H54 (cell line): ENCODE measurements at regions not wholly inside any gene's neighbourhood (a gene's known extent, or its start where the extent isn't known, plus 50 kb on each side); places are given as distances from the start of the nearest gene placed in this dataset.

ENCODE experiments used
- DNase-seq: peaks from one replicate; pipeline ENCODE4 v3.0.0; 2011; ENCODE audit warnings: low spot score, mixed read lengths; ENCODE audit not compliant: insufficient read length
- FAIRE-seq: peaks from 3 replicates; lab custom pipeline; 2011; peaks lifted over from hg19 to GRCh38; lab: Jason Lieb, UNC
- POLR2A ChIP-seq: IDR thresholded peaks from 2 replicates; pipeline ENCODE4 v1.6.1; 2011; ENCODE audit warnings: low read depth, mild to moderate bottlenecking, low read length

GRCh38 chr10:44066527-44067255, 318.2 kb downstream of the CXCL12 start:
- FAIRE-seq (no peak), DNase-seq (no peak)
- TF ChIP-seq POLR2A: no peak

GRCh38 chr10:44065788-44066526, 318.9 kb downstream of the CXCL12 start:
- no peak for TF ChIP-seq POLR2A
- DNase-seq: no peak
- FAIRE-seq: no peak

GRCh38 chr10:44064987-44065787, 319.7 kb downstream of the CXCL12 start:
- FAIRE-seq: no peak
- DNase-seq: no peak
- no peak for TF ChIP-seq POLR2A

GRCh38 chr10:44064317-44064716, 320.6 kb downstream of the CXCL12 start:
- no peak for TF ChIP-seq POLR2A
- DNase-seq (no peak), FAIRE-seq (no peak)

GRCh38 chr10:44063686-44064085, 321.2 kb downstream of the CXCL12 start:
- FAIRE-seq: no peak
- DNase-seq: no peak
- TF ChIP-seq POLR2A: no peak

GRCh38 chr10:44060719-44061118, 324.2 kb downstream of the CXCL12 start:
- no peak for TF ChIP-seq POLR2A
- FAIRE-seq (no peak), DNase-seq (no peak)

- DNase-seq: no peak
- FAIRE-seq: no peak
These were observed 324.7 kb downstream of the CXCL12 start for GRCh38 chr10:44060221-44060620.

GRCh38 chr10:44058259-44058658, 326.6 kb downstream of the CXCL12 start:
- no peak for FAIRE-seq
- no peak for DNase-seq
- no peak for TF ChIP-seq POLR2A

More at GRCh38 chr10:44060221-44060620, 324.7 kb downstream of the CXCL12 start:
- TF ChIP-seq POLR2A: no peak

- FAIRE-seq: no peak
These were observed 327.7 kb downstream of the CXCL12 start for GRCh38 chr10:44056967-44057805.

GRCh38 chr10:44056206-44056605, 328.7 kb downstream of the CXCL12 start:
- DNase-seq: no peak
- FAIRE-seq: no peak
- TF ChIP-seq POLR2A: no peak

More at GRCh38 chr10:44056967-44057805, 327.7 kb downstream of the CXCL12 start:
- DNase-seq: no peak
- TF ChIP-seq POLR2A: no peak

GRCh38 chr10:44054046-44054445, 330.9 kb downstream of the CXCL12 start:
- no peak for TF ChIP-seq POLR2A
- FAIRE-seq (no peak), DNase-seq (no peak)

- no peak for TF ChIP-seq POLR2A
- DNase-seq: no peak
- FAIRE-seq: no peak
These were observed 331.5 kb downstream of the CXCL12 start for GRCh38 chr10:44053391-44053790.
